ENCODE measurements at regions not wholly inside any gene's neighbourhood (a gene's known extent, or its start where the extent isn't known, plus 50 kb on each side); places are given as distances from the start of the nearest gene placed in this dataset.
"Not testable (repeated sequence)": the region's sequence is repeated elsewhere in the genome, so short reads cannot be mapped to it uniquely, and the experiment has no call there.

DNA sequence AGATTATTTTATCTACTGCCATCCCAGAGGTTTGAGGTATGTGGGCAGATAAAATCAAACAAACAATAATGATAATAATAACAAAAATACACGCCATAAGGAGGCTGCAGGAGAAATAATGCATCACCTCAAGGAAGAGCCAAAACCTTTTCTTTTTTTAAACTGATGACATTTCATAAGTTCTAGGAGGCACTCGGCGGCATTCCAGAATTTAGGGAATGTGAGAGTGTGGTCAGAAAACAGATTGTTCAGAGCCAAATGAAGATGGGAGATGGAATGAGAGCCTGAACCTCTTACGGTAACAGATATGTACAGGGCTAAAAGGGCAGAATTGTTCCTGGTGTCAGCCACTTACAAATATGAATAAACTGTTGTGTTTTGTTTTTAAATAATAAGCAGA is 615.0 kb upstream of the CHD1 start:
- 90% methylated on average over 2 of the region's 4 CpGs for WGBS (ENCODE audit: insufficient coverage)
- no peak for TF ChIP-seq CTCF (IDR thresholded peaks at IDR 0.05)
- no peak overlapping the region for H3K27ac ChIP-seq (ENCODE audit: low read depth in 1 of 2, low read length in 2 of 2)
- DNase-seq = no peak
- intact Hi-C loops (cut with micrococcal nuclease) = no loop called here
- H3K9ac ChIP-seq (ENCODE audit: insufficient read depth, low read length, poor library complexity, severe bottlenecking) = no peak overlapping the region
- Mint-ChIP-seq H3K27me3 (ENCODE audit: low read depth in 3 of 3) (no peaks in the 10 kb centered on the region), H3K4me1 (no peaks in the 10 kb centered on the region), H3K27ac (no peak overlapping the region), H3K4me3 (no peak overlapping the region), H3K9me3 (no peaks in the 10 kb centered on the region), H3K36me3 (no peaks in the 10 kb centered on the region)
- no peak overlapping the region for H3K4me2 ChIP-seq (replicated peaks; ENCODE audit: extremely low read depth, low read length, poor library complexity, severe bottlenecking)
- no peaks in the 10 kb centered on the region for H3K4me1 ChIP-seq (ENCODE audit: control insufficient read depth in 1 of 2, insufficient read depth in 2 of 2, low read length in 2 of 2)
- no peaks in the 10 kb centered on the region for H3K79me2 ChIP-seq (ENCODE audit: insufficient read depth, low read length)
- no peaks in the 10 kb centered on the region for H3K9me3 ChIP-seq (replicated peaks in 1 of 2; ENCODE audit: control insufficient read depth in 1 of 2, insufficient read depth in 1 of 2, low read length in 2 of 2)
- H2AFZ ChIP-seq (ENCODE audit: insufficient read depth, low read depth, low read length, poor library complexity, severe bottlenecking) = no peak overlapping the region
- H4K20me1 ChIP-seq (ENCODE audit: insufficient read depth, low read length) = no peaks in the 10 kb centered on the region
- H3K27me3 ChIP-seq (ENCODE audit: control insufficient read depth in 2 of 2, insufficient read depth in 2 of 2, low read length in 2 of 2) = no peaks in the 10 kb centered on the region
- H3K4me3 ChIP-seq (replicated peaks in 1 of 3; ENCODE audit: low read depth in 2 of 3, low read length in 3 of 3) = no peak overlapping the region
- no peaks in the 10 kb centered on the region for H3K36me3 ChIP-seq (replicated peaks in 1 of 2; ENCODE audit: control insufficient read depth in 1 of 2, insufficient read depth in 2 of 2, low read length in 2 of 2)

GRCh38 chr5:99534241-99534640 is 605.4 kb upstream of the CHD1 start:
- not testable (repeated sequence) for H3K9me3 ChIP-seq (replicated peaks in 1 of 2; ENCODE audit: control insufficient read depth in 1 of 2, insufficient read depth in 1 of 2, low read length in 2 of 2)

DNA sequence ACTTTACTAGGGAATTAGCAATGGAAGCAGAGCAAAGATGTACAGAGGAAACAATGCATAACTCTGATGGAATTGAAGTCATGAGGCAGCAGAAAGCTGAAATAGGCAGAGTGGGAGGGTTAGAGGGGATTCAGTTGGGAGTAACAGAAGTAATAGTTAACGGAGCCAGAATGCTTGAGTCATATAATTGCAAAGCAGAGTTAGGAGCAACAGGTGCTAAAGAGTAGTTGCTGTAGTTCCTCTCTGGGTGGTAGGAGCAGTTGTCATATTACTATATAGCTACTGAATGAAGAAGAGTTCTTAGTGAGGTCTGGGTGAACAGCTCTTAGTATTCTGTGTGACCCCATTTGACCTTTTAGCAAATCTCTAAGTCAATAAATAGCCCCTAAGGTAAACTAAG is 592.9 kb upstream of the CHD1 start:
- H3K9ac ChIP-seq (ENCODE audit: insufficient read depth, low read length, poor library complexity, severe bottlenecking); H3K9me3 ChIP-seq (replicated peaks in 1 of 2; ENCODE audit: control insufficient read depth in 1 of 2, insufficient read depth in 1 of 2, low read length in 2 of 2); H3K4me3 ChIP-seq (replicated peaks in 1 of 3; ENCODE audit: low read depth in 2 of 3, low read length in 3 of 3); H3K27me3 ChIP-seq (ENCODE audit: control insufficient read depth in 2 of 2, insufficient read depth in 2 of 2, low read length in 2 of 2); H3K27ac ChIP-seq (ENCODE audit: low read depth in 1 of 2, low read length in 2 of 2); H3K4me1 ChIP-seq (ENCODE audit: control insufficient read depth in 1 of 2, insufficient read depth in 2 of 2, low read length in 2 of 2); H2AFZ ChIP-seq (ENCODE audit: insufficient read depth, low read depth, low read length, poor library complexity, severe bottlenecking); intact Hi-C loops (cut with micrococcal nuclease); H3K79me2 ChIP-seq (ENCODE audit: insufficient read depth, low read length); H3K36me3 Mint-ChIP-seq; DNase-seq; H3K36me3 ChIP-seq (replicated peaks in 1 of 2; ENCODE audit: control insufficient read depth in 1 of 2, insufficient read depth in 2 of 2, low read length in 2 of 2); H3K9me3 Mint-ChIP-seq; H3K27ac Mint-ChIP-seq; H3K4me3 Mint-ChIP-seq; H3K4me2 ChIP-seq (replicated peaks; ENCODE audit: extremely low read depth, low read length, poor library complexity, severe bottlenecking); H4K20me1 ChIP-seq (ENCODE audit: insufficient read depth, low read length); H3K27me3 Mint-ChIP-seq (ENCODE audit: low read depth in 3 of 3); H3K4me1 Mint-ChIP-seq: not testable (repeated sequence)
- 100% methylated on average over 1 of the region's 1 CpG for WGBS (ENCODE audit: insufficient coverage)

More at GRCh38 chr5:99534241-99534640, 605.4 kb upstream of the CHD1 start:
- H2AFZ ChIP-seq (ENCODE audit: insufficient read depth, low read depth, low read length, poor library complexity, severe bottlenecking); H3K36me3 Mint-ChIP-seq; H3K27ac Mint-ChIP-seq; intact Hi-C loops (cut with micrococcal nuclease); H3K4me3 ChIP-seq (replicated peaks in 1 of 3; ENCODE audit: low read depth in 2 of 3, low read length in 3 of 3); H3K4me3 Mint-ChIP-seq; H3K9me3 Mint-ChIP-seq; H3K4me2 ChIP-seq (replicated peaks; ENCODE audit: extremely low read depth, low read length, poor library complexity, severe bottlenecking); H3K9ac ChIP-seq (ENCODE audit: insufficient read depth, low read length, poor library complexity, severe bottlenecking); H3K27me3 ChIP-seq (ENCODE audit: control insufficient read depth in 2 of 2, insufficient read depth in 2 of 2, low read length in 2 of 2); H3K36me3 ChIP-seq (replicated peaks in 1 of 2; ENCODE audit: control insufficient read depth in 1 of 2, insufficient read depth in 2 of 2, low read length in 2 of 2); H4K20me1 ChIP-seq (ENCODE audit: insufficient read depth, low read length); DNase-seq; H3K27ac ChIP-seq (ENCODE audit: low read depth in 1 of 2, low read length in 2 of 2); H3K79me2 ChIP-seq (ENCODE audit: insufficient read depth, low read length); H3K4me1 Mint-ChIP-seq; H3K27me3 Mint-ChIP-seq (ENCODE audit: low read depth in 3 of 3); H3K4me1 ChIP-seq (ENCODE audit: control insufficient read depth in 1 of 2, insufficient read depth in 2 of 2, low read length in 2 of 2): not testable (repeated sequence)
- WGBS (ENCODE audit: insufficient coverage) = 100% methylated on average over 4 of the region's 13 CpGs

GRCh38 chr5:99515864-99516490 is 587.2 kb upstream of the CHD1 start:
- H3K36me3 ChIP-seq (replicated peaks in 1 of 2; ENCODE audit: control insufficient read depth in 1 of 2, insufficient read depth in 2 of 2, low read length in 2 of 2); H3K4me3 Mint-ChIP-seq; H3K9me3 ChIP-seq (replicated peaks in 1 of 2; ENCODE audit: control insufficient read depth in 1 of 2, insufficient read depth in 1 of 2, low read length in 2 of 2); H2AFZ ChIP-seq (ENCODE audit: insufficient read depth, low read depth, low read length, poor library complexity, severe bottlenecking); H3K79me2 ChIP-seq (ENCODE audit: insufficient read depth, low read length); H4K20me1 ChIP-seq (ENCODE audit: insufficient read depth, low read length); DNase-seq; H3K27me3 Mint-ChIP-seq (ENCODE audit: low read depth in 3 of 3); H3K4me1 Mint-ChIP-seq; H3K4me2 ChIP-seq (replicated peaks; ENCODE audit: extremely low read depth, low read length, poor library complexity, severe bottlenecking); H3K27me3 ChIP-seq (ENCODE audit: control insufficient read depth in 2 of 2, insufficient read depth in 2 of 2, low read length in 2 of 2); H3K9ac ChIP-seq (ENCODE audit: insufficient read depth, low read length, poor library complexity, severe bottlenecking); intact Hi-C loops (cut with micrococcal nuclease); H3K9me3 Mint-ChIP-seq; H3K27ac ChIP-seq (ENCODE audit: low read depth in 1 of 2, low read length in 2 of 2); H3K4me1 ChIP-seq (ENCODE audit: control insufficient read depth in 1 of 2, insufficient read depth in 2 of 2, low read length in 2 of 2); H3K27ac Mint-ChIP-seq; H3K4me3 ChIP-seq (replicated peaks in 1 of 3; ENCODE audit: low read depth in 2 of 3, low read length in 3 of 3); H3K36me3 Mint-ChIP-seq: not testable (repeated sequence)
- 80% methylated on average over 1 of the region's 6 CpGs for WGBS (ENCODE audit: insufficient coverage)
